ENCODE measurements at regions not wholly inside any gene's neighbourhood (a gene's known extent, or its start where the extent isn't known, plus 50 kb on each side); places are given as distances from the start of the nearest gene placed in this dataset.
"Not testable (repeated sequence)": the region's sequence is repeated elsewhere in the genome, so short reads cannot be mapped to it uniquely, and the experiment has no call there.

- Histone ChIP-seq H3K36me3 (ENCODE audit: insufficient read depth, low read length) (no peaks in the 10 kb centered on the region), H3K27ac (ENCODE audit: low read depth, low read length) (no peak overlapping the region), H3K4me1 (ENCODE audit: insufficient read depth, low read length) (no peaks in the 10 kb centered on the region), H3K27me3 (ENCODE audit: control insufficient read depth in 1 of 2, insufficient read depth in 2 of 2, low read length in 2 of 2) (peaks cover 20 to 34% of the 10 kb centered on the region in 2 donors), H3K9me3 (ENCODE audit: low read length) (no peaks in the 10 kb centered on the region), H3K9ac (ENCODE audit: low read length) (no peak overlapping the region), H3K4me3 (ENCODE audit: low read depth in 1 of 2, low read length in 2 of 2) (no peak overlapping the region)
These were observed 51.2 kb upstream of the LBX1 start for GRCh38 chr10:101280511-101280910.

GRCh38 chr10:101280921-101281320 is 51.7 kb upstream of the LBX1 start:
- H3K4me1 ChIP-seq (ENCODE audit: insufficient read depth, low read length); H3K4me3 ChIP-seq (ENCODE audit: low read depth in 1 of 2, low read length in 2 of 2); H3K9ac ChIP-seq (ENCODE audit: low read length); H3K9me3 ChIP-seq (ENCODE audit: low read length); H3K27ac ChIP-seq (ENCODE audit: low read depth, low read length); H3K36me3 ChIP-seq (ENCODE audit: insufficient read depth, low read length): not testable (repeated sequence)
- H3K27me3 ChIP-seq (ENCODE audit: control insufficient read depth in 1 of 2, insufficient read depth in 2 of 2, low read length in 2 of 2), result peaks cover 22 to 38% of the 10 kb centered on the region in 2 donors

GRCh38 chr10:101282947-101283346 is 53.7 kb upstream of the LBX1 start:
- H3K9ac ChIP-seq (ENCODE audit: low read length), result no peak overlapping the region
- H3K27ac ChIP-seq (ENCODE audit: low read depth, low read length), result no peak overlapping the region
- no peak overlapping the region for H3K4me3 ChIP-seq (ENCODE audit: low read depth in 1 of 2, low read length in 2 of 2)
- H3K9me3 ChIP-seq (ENCODE audit: low read length), result no peaks in the 10 kb centered on the region
- H3K4me1 ChIP-seq (ENCODE audit: insufficient read depth, low read length), result no peaks in the 10 kb centered on the region
- H3K27me3 ChIP-seq (ENCODE audit: control insufficient read depth in 1 of 2, insufficient read depth in 2 of 2, low read length in 2 of 2), result peaks cover 24 to 49% of the 10 kb centered on the region in 2 donors
- no peaks in the 10 kb centered on the region for H3K36me3 ChIP-seq (ENCODE audit: insufficient read depth, low read length)

GRCh38 chr10:101283762-101284100 is 54.5 kb upstream of the LBX1 start:
- H3K27ac ChIP-seq (ENCODE audit: low read depth, low read length), result no peak overlapping the region
- no peak overlapping the region for H3K9ac ChIP-seq (ENCODE audit: low read length)
- H3K4me3 ChIP-seq (ENCODE audit: low read depth in 1 of 2, low read length in 2 of 2), result no peak overlapping the region
- no peaks in the 10 kb centered on the region for H3K36me3 ChIP-seq (ENCODE audit: insufficient read depth, low read length)
- H3K9me3 ChIP-seq (ENCODE audit: low read length), result no peaks in the 10 kb centered on the region
- H3K27me3 ChIP-seq (ENCODE audit: control insufficient read depth in 1 of 2, insufficient read depth in 2 of 2, low read length in 2 of 2), result peaks cover 32 to 57% of the 10 kb centered on the region in 2 donors
- no peaks in the 10 kb centered on the region for H3K4me1 ChIP-seq (ENCODE audit: insufficient read depth, low read length)

- Histone ChIP-seq H3K36me3 (ENCODE audit: insufficient read depth, low read length) (no peaks in the 10 kb centered on the region), H3K27me3 (ENCODE audit: control insufficient read depth in 1 of 2, insufficient read depth in 2 of 2, low read length in 2 of 2) (peaks cover 32 to 59% of the 10 kb centered on the region in 2 donors), H3K9ac (ENCODE audit: low read length) (no peak overlapping the region), H3K9me3 (ENCODE audit: low read length) (no peaks in the 10 kb centered on the region), H3K4me1 (ENCODE audit: insufficient read depth, low read length) (no peaks in the 10 kb centered on the region), H3K27ac (ENCODE audit: low read depth, low read length) (no peak overlapping the region), H3K4me3 (ENCODE audit: low read depth in 1 of 2, low read length in 2 of 2) (no peak overlapping the region)
These were observed 55.0 kb upstream of the LBX1 start for GRCh38 chr10:101284101-101284743.

GRCh38 chr10:101284744-101285463 is 55.6 kb upstream of the LBX1 start:
- Histone ChIP-seq H3K4me1 (ENCODE audit: insufficient read depth, low read length) (no peaks in the 10 kb centered on the region), H3K4me3 (ENCODE audit: low read depth in 1 of 2, low read length in 2 of 2) (no peak overlapping the region), H3K27ac (ENCODE audit: low read depth, low read length) (no peak overlapping the region), H3K9ac (ENCODE audit: low read length) (no peak overlapping the region), H3K36me3 (ENCODE audit: insufficient read depth, low read length) (no peaks in the 10 kb centered on the region), H3K27me3 (ENCODE audit: control insufficient read depth in 1 of 2, insufficient read depth in 2 of 2, low read length in 2 of 2) (peaks cover 34 to 66% of the 10 kb centered on the region in 2 donors), H3K9me3 (ENCODE audit: low read length) (no peaks in the 10 kb centered on the region)

GRCh38 chr10:101285519-101286070 is 56.3 kb upstream of the LBX1 start:
- H3K4me3 ChIP-seq (ENCODE audit: low read depth in 1 of 2, low read length in 2 of 2), result no peak overlapping the region
- no peaks in the 10 kb centered on the region for H3K36me3 ChIP-seq (ENCODE audit: insufficient read depth, low read length)
- H3K27ac ChIP-seq (ENCODE audit: low read depth, low read length), result no peak overlapping the region
- H3K9ac ChIP-seq (ENCODE audit: low read length), result no peak overlapping the region
- H3K4me1 ChIP-seq (ENCODE audit: insufficient read depth, low read length), result no peaks in the 10 kb centered on the region
- H3K9me3 ChIP-seq (ENCODE audit: low read length), result no peaks in the 10 kb centered on the region
- H3K27me3 ChIP-seq (ENCODE audit: control insufficient read depth in 1 of 2, insufficient read depth in 2 of 2, low read length in 2 of 2), result peaks cover 41 to 73% of the 10 kb centered on the region in 2 donors

- Histone ChIP-seq H3K27me3 (ENCODE audit: control insufficient read depth in 1 of 2, insufficient read depth in 2 of 2, low read length in 2 of 2) (peaks cover 44 to 81% of the 10 kb centered on the region in 2 donors), H3K9ac (ENCODE audit: low read length) (no peak overlapping the region), H3K4me3 (ENCODE audit: low read depth in 1 of 2, low read length in 2 of 2) (no peak overlapping the region), H3K36me3 (ENCODE audit: insufficient read depth, low read length) (no peaks in the 10 kb centered on the region), H3K9me3 (ENCODE audit: low read length) (no peaks in the 10 kb centered on the region), H3K27ac (ENCODE audit: low read depth, low read length) (no peak overlapping the region), H3K4me1 (ENCODE audit: insufficient read depth, low read length) (no peaks in the 10 kb centered on the region)
These were observed 57.2 kb upstream of the LBX1 start for GRCh38 chr10:101286248-101287046.

- no peaks in the 10 kb centered on the region for H3K4me1 ChIP-seq (ENCODE audit: insufficient read depth, low read length)
- H3K9ac ChIP-seq (ENCODE audit: low read length), result no peak overlapping the region
- no peak overlapping the region for H3K4me3 ChIP-seq (ENCODE audit: low read depth in 1 of 2, low read length in 2 of 2)
- H3K9me3 ChIP-seq (ENCODE audit: low read length), result no peaks in the 10 kb centered on the region
- no peaks in the 10 kb centered on the region for H3K36me3 ChIP-seq (ENCODE audit: insufficient read depth, low read length)
- H3K27me3 ChIP-seq (ENCODE audit: control insufficient read depth in 1 of 2, insufficient read depth in 2 of 2, low read length in 2 of 2), result peaks cover 44 to 85% of the 10 kb centered on the region in 2 donors
- H3K27ac ChIP-seq (ENCODE audit: low read depth, low read length), result no peak overlapping the region
These were observed 58.1 kb upstream of the LBX1 start for GRCh38 chr10:101287183-101287996.

- H3K4me3 ChIP-seq (ENCODE audit: low read depth in 1 of 2, low read length in 2 of 2), result no peak overlapping the region
- no peak overlapping the region for H3K27ac ChIP-seq (ENCODE audit: low read depth, low read length)
- H3K36me3 ChIP-seq (ENCODE audit: insufficient read depth, low read length), result no peaks in the 10 kb centered on the region
- H3K9me3 ChIP-seq (ENCODE audit: low read length), result no peaks in the 10 kb centered on the region
- peaks cover 7% of the 10 kb centered on the region for H3K4me1 ChIP-seq (ENCODE audit: insufficient read depth, low read length)
- H3K27me3 ChIP-seq (ENCODE audit: control insufficient read depth in 1 of 2, insufficient read depth in 2 of 2, low read length in 2 of 2), result peaks cover 41 to 87% of the 10 kb centered on the region in 2 donors
- H3K9ac ChIP-seq (ENCODE audit: low read length), result no peak overlapping the region
These were observed 58.9 kb upstream of the LBX1 start for GRCh38 chr10:101287997-101288635.

All from muscle layer of colon (tissue), 2 donors.